Body of pancreas (tissue), 4 donors: ENCODE measurements at regions not wholly inside any gene's neighbourhood (a gene's known extent, or its start where the extent isn't known, plus 50 kb on each side); places are given as distances from the start of the nearest gene placed in this dataset.

Experiments
- ATAC-seq: fragments of 150-250 bp; one replicate; pipeline ENCODE4 v1.9.1; 2016
- DNase-seq, 4 donors: peaks; one replicate each; pipeline ENCODE4 v3.0.0-alpha.2; 2019
- H3K27ac ChIP-seq, 4 donors: fragments of 200-600 bp; sonication (generic); 1 replicate in 3 of 4; 2 replicates in 1 of 4; pipeline versions ENCODE4 v1.5.1 to v1.6.1; 2016 to 2019; ENCODE audit warnings: mild to moderate bottlenecking in 1 of 4, mixed read lengths in 1 of 4, moderate library complexity in 1 of 4
- H3K27me3 ChIP-seq, 2 donors: fragments of 200-600 bp; sonication (generic); one replicate each; pipeline ENCODE4 v1.6.0; 2016; ENCODE audit warnings: mild to moderate bottlenecking in 1 of 2
- H3K36me3 ChIP-seq, 2 donors: fragments of 200-600 bp; sonication (generic); replicated peaks in 1 of 2; 2 replicates each; pipeline ENCODE4 v1.5.1; 2016; ENCODE audit warnings: low read depth in 2 of 2; ENCODE audit not compliant: insufficient read depth in 1 of 2
- H3K4me1 ChIP-seq: fragments of 200-600 bp; sonication (generic); one replicate; pipeline ENCODE4 v1.6.0; 2016
- H3K4me3 ChIP-seq, 2 donors: fragments of 200-600 bp; sonication (generic); 1 replicate in 1 of 2; 2 replicates in 1 of 2; pipeline ENCODE4 v1.5.1; 2016 to 2019
- H3K9me3 ChIP-seq, 3 donors: fragments of 200-600 bp; sonication (generic); 1 replicate in 2 of 3; 2 replicates in 1 of 3; pipeline ENCODE4 v1.5.1; 2016
- POLR2A ChIP-seq, 3 donors: fragments of 450-650 bp; IDR thresholded peaks; one replicate each; pipeline ENCODE4 v1.6.1; 2016; ENCODE audit warnings: antibody characterized with exemption in 3 of 3, mild to moderate bottlenecking in 2 of 3
- WGBS, 2 donors: methylation state at CpG; one replicate each; pipeline ENCODE4 v1.1.5; 2017; 5-methylcytosine and 5-hydroxymethylcytosine counted together
- intact Hi-C: fragments of 100-400 bp; cut with DNase I; formaldehyde crosslinking; loops from one replicate; pipeline ENCODE4 v1.15.1; 2023
- TF ChIP-seq, protein P1 (sequence below), 7 experiments: fragments of 450-650 bp in 4 of 7; fragments of 200-600 bp in 3 of 7; sonication (generic) in 3 of 7; IDR thresholded peaks; one replicate each; pipeline ENCODE4 v1.5.1; 2016 to 2019; ENCODE audit warnings: antibody characterized with exemption in 7 of 7

DNA sequence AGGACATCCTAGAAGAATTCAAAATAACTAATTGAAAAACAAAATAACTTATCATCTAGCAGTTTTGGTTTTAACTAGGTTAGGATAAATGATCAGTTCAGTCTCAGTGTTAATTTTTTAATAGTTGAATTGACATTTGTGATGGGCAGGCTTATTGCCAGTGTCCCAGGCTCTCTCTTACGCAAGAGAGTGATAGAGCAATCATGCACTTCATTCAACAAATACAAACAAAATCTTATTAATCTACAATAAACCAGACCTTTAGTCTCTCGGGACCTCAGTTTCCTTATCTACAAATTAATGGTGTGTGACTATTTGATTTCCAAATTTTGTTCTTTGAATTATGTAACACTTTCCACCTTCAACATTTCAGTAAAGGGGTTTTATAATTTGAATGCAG is 385.9 kb upstream of the JAG1 start:
- no peak overlapping the region for H3K4me3 ChIP-seq
- no peaks in the 10 kb centered on the region for H3K36me3 ChIP-seq
- intact Hi-C loops = no loop called here
- H3K27me3 ChIP-seq = no peaks in the 10 kb centered on the region
- ATAC-seq = no peak
- H3K27ac ChIP-seq = no peak overlapping the region
- H3K4me1 ChIP-seq = no peaks in the 10 kb centered on the region
- 20 to 22% methylated on average over 2 of the region's 2 CpGs for WGBS, 2 donors
- TF ChIP-seq POLR2A (IDR thresholded peaks at IDR 0.05) = no peak
- TF ChIP-seq, protein P1, sequence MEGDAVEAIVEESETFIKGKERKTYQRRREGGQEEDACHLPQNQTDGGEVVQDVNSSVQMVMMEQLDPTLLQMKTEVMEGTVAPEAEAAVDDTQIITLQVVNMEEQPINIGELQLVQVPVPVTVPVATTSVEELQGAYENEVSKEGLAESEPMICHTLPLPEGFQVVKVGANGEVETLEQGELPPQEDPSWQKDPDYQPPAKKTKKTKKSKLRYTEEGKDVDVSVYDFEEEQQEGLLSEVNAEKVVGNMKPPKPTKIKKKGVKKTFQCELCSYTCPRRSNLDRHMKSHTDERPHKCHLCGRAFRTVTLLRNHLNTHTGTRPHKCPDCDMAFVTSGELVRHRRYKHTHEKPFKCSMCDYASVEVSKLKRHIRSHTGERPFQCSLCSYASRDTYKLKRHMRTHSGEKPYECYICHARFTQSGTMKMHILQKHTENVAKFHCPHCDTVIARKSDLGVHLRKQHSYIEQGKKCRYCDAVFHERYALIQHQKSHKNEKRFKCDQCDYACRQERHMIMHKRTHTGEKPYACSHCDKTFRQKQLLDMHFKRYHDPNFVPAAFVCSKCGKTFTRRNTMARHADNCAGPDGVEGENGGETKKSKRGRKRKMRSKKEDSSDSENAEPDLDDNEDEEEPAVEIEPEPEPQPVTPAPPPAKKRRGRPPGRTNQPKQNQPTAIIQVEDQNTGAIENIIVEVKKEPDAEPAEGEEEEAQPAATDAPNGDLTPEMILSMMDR (IDR thresholded peaks at IDR 0.05) = no peak
- H3K9me3 ChIP-seq = no peaks in the 10 kb centered on the region
- no peak for DNase-seq

DNA sequence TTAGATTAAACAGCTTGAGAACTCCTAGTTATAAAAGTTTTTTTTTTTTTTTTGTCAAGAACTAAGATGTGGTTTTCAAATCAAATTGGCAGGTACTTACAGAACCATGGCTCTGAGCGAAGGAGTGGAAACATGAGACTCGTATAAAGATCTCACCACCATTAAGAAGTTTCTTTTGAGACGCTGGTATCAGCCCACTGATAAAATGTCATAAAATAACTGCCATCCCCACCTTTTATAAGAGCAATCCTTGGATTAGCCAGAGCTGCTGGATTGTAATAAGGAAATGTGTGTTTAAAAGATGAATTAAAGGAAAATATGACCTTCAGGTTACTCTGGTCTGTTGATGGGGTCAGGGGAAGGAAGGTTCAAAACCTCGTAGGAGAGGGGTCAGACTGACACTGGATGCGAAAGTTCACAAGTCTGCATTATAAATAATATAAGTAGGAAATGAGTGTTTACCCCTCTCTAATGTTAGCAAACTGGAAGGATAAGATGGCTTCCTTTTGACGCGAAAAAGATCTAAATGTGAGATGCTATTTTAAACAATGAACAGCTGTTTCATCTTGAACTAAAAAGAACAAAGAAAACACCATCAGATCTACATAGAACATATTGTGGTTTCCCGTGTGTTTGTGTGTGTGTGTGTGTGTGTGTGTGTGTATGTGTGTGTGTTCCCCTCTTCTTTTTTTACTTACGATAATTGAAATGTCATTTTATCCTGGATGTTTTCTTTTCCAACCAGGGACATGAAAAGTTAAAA is 386.8 kb upstream of the JAG1 start:
- Histone ChIP-seq H3K4me3 (no peak overlapping the region), H3K27me3 (no peaks in the 10 kb centered on the region), H3K4me1 (no peaks in the 10 kb centered on the region), H3K9me3 (no peaks in the 10 kb centered on the region), H3K36me3 (no peaks in the 10 kb centered on the region), H3K27ac (no peak overlapping the region)
- intact Hi-C loops = no loop called here
- no peak for TF ChIP-seq POLR2A (IDR thresholded peaks at IDR 0.05)
- TF ChIP-seq, protein P1 (IDR thresholded peaks at IDR 0.05) = no peak
- 80% methylated on average over 9 of the region's 9 CpGs for whole genome bisulfite sequencing, 2 donors
- no peak for ATAC-seq
- no peak for DNase-seq

DNA sequence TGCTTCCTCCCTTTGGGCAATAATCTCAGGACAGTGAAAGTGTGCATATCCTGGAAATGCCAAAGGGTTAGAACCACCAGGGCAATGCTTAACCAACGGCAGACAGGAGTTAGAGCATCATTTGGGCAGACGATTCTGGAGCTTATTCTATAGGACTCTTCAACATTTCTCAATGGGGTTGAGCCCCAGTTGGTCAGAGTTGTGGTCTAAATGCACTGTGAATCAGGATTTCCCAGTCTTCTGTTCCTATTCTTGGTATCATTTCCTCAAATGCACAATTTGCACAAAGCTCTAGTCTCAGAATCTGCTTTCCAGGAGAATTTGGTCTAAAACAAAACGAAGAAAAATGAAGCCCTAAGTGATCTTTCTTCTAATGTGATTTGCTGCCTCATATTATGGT is 389.6 kb upstream of the JAG1 start:
- no peaks in the 10 kb centered on the region for H3K27me3 ChIP-seq
- TF ChIP-seq POLR2A (IDR thresholded peaks at IDR 0.05) = no peak
- TF ChIP-seq, protein P1 (IDR thresholded peaks at IDR 0.05) = no peak
- 78 to 93% methylated on average over 3 of the region's 3 CpGs for WGBS, 2 donors
- H3K36me3 ChIP-seq = no peaks in the 10 kb centered on the region
- H3K9me3 ChIP-seq = no peaks in the 10 kb centered on the region
- H3K27ac ChIP-seq = no peak overlapping the region
- H3K4me3 ChIP-seq = no peak overlapping the region
- no peaks in the 10 kb centered on the region for H3K4me1 ChIP-seq
- intact Hi-C loops = no loop called here
- DNase-seq = no peak
- ATAC-seq = no peak

DNA sequence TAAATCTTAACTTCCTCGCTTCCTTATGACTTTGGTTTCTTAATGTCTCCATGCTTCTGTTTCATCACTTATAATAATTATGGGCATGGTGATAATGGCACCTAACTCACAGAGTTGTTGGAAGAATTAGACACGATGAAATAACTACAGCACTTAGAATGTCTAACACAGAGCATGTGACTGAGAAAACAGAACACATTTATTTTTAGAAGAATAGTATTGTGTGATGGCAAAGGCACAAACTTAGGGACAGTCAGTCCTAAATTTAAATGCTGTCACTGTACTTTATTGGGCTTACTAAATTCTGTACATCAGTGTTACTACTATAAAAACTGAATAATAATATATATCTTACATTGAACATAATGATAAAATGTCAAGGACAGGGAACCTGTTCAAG is 391.1 kb upstream of the JAG1 start:
- intact Hi-C loops = no loop called here

More for the DNA sequence above, 391.1 kb upstream of the JAG1 start:
- no peak for ATAC-seq
- no peaks in the 10 kb centered on the region for H3K36me3 ChIP-seq
- WGBS, 2 donors = 72 to 84% methylated on average over 2 of the region's 2 CpGs
- H3K27me3 ChIP-seq = no peaks in the 10 kb centered on the region
- TF ChIP-seq POLR2A (IDR thresholded peaks at IDR 0.05) = no peak
- TF ChIP-seq, protein P1 (IDR thresholded peaks at IDR 0.05) = no peak
- H3K27ac ChIP-seq = no peak overlapping the region
- DNase-seq = no peak
- H3K4me3 ChIP-seq = no peak overlapping the region
- H3K4me1 ChIP-seq = no peaks in the 10 kb centered on the region
- no peaks in the 10 kb centered on the region for H3K9me3 ChIP-seq
